ENCODE measurements at regions not wholly inside any gene's neighbourhood (a gene's known extent, or its start where the extent isn't known, plus 50 kb on each side); places are given as distances from the start of the nearest gene placed in this dataset.

DNA sequence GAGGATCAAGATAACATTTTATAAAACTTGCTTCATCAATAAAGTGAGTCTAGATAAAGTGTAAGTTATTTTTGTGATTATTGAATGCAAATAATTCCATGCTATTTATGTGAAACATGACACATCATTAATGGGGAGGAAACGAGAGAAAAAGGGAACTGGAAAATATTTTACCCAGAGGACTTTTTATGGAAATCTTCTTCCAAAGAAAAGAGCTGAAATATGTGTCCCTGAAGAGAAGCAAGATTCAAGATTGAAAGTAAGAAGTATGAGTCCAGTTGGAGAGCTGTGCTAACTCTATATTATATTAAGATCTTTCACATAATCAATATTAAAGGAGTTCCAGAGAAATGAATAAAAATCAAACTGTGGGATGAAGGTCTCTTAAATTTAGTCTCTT is 1361.8 kb downstream of the GATA3 start:
- Histone ChIP-seq H3K27ac (replicated peaks) (no peak overlapping the region), H3K4me3 (replicated peaks; ENCODE audit: insufficient read depth, low read length) (no peak overlapping the region), H3K27me3 (ENCODE audit: insufficient read depth, poor library complexity, severe bottlenecking) (no peaks in the 10 kb centered on the region)
- TF ChIP-seq SPI1 (IDR thresholded peaks at IDR 0.05; ENCODE audit: borderline replicate concordance, low read depth) = no peak
- TF ChIP-seq POLR2AphosphoS5 (IDR thresholded peaks at IDR 0.05; ENCODE audit: low read depth) = no peak
- TF ChIP-seq GABPA (IDR thresholded peaks at IDR 0.05; ENCODE audit: low read depth) = no peak
- TF ChIP-seq, protein P1, sequence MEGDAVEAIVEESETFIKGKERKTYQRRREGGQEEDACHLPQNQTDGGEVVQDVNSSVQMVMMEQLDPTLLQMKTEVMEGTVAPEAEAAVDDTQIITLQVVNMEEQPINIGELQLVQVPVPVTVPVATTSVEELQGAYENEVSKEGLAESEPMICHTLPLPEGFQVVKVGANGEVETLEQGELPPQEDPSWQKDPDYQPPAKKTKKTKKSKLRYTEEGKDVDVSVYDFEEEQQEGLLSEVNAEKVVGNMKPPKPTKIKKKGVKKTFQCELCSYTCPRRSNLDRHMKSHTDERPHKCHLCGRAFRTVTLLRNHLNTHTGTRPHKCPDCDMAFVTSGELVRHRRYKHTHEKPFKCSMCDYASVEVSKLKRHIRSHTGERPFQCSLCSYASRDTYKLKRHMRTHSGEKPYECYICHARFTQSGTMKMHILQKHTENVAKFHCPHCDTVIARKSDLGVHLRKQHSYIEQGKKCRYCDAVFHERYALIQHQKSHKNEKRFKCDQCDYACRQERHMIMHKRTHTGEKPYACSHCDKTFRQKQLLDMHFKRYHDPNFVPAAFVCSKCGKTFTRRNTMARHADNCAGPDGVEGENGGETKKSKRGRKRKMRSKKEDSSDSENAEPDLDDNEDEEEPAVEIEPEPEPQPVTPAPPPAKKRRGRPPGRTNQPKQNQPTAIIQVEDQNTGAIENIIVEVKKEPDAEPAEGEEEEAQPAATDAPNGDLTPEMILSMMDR (IDR thresholded peaks at IDR 0.05; ENCODE audit: insufficient read depth, low read length) = no peak
- TF ChIP-seq, protein P2, sequence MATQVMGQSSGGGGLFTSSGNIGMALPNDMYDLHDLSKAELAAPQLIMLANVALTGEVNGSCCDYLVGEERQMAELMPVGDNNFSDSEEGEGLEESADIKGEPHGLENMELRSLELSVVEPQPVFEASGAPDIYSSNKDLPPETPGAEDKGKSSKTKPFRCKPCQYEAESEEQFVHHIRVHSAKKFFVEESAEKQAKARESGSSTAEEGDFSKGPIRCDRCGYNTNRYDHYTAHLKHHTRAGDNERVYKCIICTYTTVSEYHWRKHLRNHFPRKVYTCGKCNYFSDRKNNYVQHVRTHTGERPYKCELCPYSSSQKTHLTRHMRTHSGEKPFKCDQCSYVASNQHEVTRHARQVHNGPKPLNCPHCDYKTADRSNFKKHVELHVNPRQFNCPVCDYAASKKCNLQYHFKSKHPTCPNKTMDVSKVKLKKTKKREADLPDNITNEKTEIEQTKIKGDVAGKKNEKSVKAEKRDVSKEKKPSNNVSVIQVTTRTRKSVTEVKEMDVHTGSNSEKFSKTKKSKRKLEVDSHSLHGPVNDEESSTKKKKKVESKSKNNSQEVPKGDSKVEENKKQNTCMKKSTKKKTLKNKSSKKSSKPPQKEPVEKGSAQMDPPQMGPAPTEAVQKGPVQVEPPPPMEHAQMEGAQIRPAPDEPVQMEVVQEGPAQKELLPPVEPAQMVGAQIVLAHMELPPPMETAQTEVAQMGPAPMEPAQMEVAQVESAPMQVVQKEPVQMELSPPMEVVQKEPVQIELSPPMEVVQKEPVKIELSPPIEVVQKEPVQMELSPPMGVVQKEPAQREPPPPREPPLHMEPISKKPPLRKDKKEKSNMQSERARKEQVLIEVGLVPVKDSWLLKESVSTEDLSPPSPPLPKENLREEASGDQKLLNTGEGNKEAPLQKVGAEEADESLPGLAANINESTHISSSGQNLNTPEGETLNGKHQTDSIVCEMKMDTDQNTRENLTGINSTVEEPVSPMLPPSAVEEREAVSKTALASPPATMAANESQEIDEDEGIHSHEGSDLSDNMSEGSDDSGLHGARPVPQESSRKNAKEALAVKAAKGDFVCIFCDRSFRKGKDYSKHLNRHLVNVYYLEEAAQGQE (IDR thresholded peaks at IDR 0.05; ENCODE audit: insufficient replicate concordance, low read depth) = no peak
- DNase-seq (ENCODE audit: low read depth in 1 of 2, low spot score in 1 of 2) = no peak

GRCh38 chr10:9419757-9420156 is 1365.3 kb downstream of the GATA3 start:
- DNase-seq (ENCODE audit: low read depth in 1 of 2, low spot score in 1 of 2) = no peak
- H3K4me3 ChIP-seq (replicated peaks; ENCODE audit: insufficient read depth, low read length) = no peak overlapping the region
- H3K27ac ChIP-seq (replicated peaks) = no peak overlapping the region
- no peaks in the 10 kb centered on the region for H3K27me3 ChIP-seq (ENCODE audit: insufficient read depth, poor library complexity, severe bottlenecking)
- TF ChIP-seq POLR2AphosphoS5 (IDR thresholded peaks at IDR 0.05; ENCODE audit: low read depth) (no peak), SPI1 (IDR thresholded peaks at IDR 0.05; ENCODE audit: borderline replicate concordance, low read depth) (no peak), GABPA (IDR thresholded peaks at IDR 0.05; ENCODE audit: low read depth) (no peak)
- TF ChIP-seq, protein P1 (IDR thresholded peaks at IDR 0.05; ENCODE audit: insufficient read depth, low read length) = no peak
- TF ChIP-seq, protein P2 (IDR thresholded peaks at IDR 0.05; ENCODE audit: insufficient replicate concordance, low read depth) = no peak

DNA sequence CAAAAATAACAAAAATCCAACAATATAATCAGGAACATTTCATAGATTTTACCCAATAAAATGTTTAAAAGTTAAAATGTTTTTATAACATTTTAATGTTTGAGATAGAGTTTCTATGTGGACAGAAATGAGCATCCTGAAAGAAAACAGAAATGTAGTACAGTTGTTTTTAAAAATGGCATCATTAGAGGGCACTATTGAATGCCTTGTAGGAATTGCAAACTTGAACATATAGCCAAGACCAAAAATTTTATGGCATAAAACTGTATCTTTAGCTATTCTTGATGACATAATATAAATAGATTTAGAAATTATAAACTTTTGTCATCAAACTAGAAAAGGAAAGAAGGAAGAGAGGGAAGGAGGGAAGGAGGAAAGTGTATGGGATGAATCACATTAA is 1372.7 kb downstream of the GATA3 start:
- TF ChIP-seq, protein P1 (IDR thresholded peaks at IDR 0.05; ENCODE audit: insufficient read depth, low read length) = no peak
- no peak for TF ChIP-seq POLR2AphosphoS5 (IDR thresholded peaks at IDR 0.05; ENCODE audit: low read depth)
- TF ChIP-seq, protein P2 (IDR thresholded peaks at IDR 0.05; ENCODE audit: insufficient replicate concordance, low read depth) = no peak
- no peak for TF ChIP-seq SPI1 (IDR thresholded peaks at IDR 0.05; ENCODE audit: borderline replicate concordance, low read depth)
- TF ChIP-seq GABPA (IDR thresholded peaks at IDR 0.05; ENCODE audit: low read depth) = no peak
- no peak overlapping the region for H3K27ac ChIP-seq (replicated peaks)
- no peak overlapping the region for H3K4me3 ChIP-seq (replicated peaks; ENCODE audit: insufficient read depth, low read length)
- no peaks in the 10 kb centered on the region for H3K27me3 ChIP-seq (ENCODE audit: insufficient read depth, poor library complexity, severe bottlenecking)
- no peak for DNase-seq (ENCODE audit: low read depth in 1 of 2, low spot score in 1 of 2)

Measured in HL-60 (cell line).